HG03565 (cell line): ENCODE measurements at regions not wholly inside any gene's neighbourhood (a gene's known extent, or its start where the extent isn't known, plus 50 kb on each side); places are given as distances from the start of the nearest gene placed in this dataset.
"Not testable (repeated sequence)": the region's sequence is repeated elsewhere in the genome, so short reads cannot be mapped to it uniquely, and the experiment has no call there.

Experiments
- ATAC-seq: cut with Tn5 transposase; IDR thresholded peaks from one replicate; pipeline ENCODE4 v1.9.1; 2021; ENCODE audit warnings: mild to moderate bottlenecking, moderate library complexity; ENCODE audit not compliant: unreplicated experiment

DNA sequence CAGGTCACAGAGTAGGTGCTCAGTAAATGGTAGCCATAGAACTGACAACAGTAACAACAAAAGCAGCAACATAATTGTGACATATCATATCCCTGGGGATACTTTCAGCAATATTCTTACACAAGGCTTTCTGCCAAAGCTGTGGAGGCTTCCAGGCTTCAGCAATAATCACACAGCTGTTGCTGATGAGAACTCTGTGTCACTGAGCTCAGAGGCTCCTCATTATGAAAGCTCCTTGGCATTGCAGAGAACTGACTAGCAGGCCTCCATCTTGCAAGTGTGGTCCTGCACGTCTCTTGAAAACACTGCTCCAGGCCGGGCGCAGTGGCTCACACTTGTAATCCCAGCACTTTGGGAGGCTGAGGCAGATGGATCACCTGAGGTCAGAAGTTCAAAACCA, 97.3 kb upstream of the BTG1 start:
- ATAC-seq: no peak

- no peak for ATAC-seq
Measured at GRCh38 chr12:92237762-92238523, 92.3 kb upstream of the BTG1 start.

- no peak for ATAC-seq
Measured at GRCh38 chr12:92237262-92237661, 91.6 kb upstream of the BTG1 start.

GRCh38 chr12:92235703-92236472, 90.2 kb upstream of the BTG1 start:
- ATAC-seq: no peak

DNA sequence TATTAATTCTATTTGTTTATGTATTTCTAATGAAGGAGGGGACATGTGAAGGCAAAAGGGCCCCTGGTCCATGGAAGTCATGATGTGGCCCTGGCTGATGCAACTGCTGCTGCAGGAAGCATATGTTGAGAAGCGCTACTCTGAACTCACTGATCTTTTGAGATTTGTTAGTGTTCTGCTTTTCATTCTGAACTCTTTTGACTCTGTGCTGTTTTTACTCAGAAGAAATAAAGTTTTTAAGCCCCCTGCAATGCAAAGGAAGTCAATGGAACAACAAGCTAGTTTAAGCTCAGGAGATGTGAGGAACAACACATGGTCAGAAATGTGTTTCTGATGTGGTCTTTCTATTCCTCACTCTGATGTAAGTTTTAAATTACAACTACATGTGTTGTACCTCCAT, 88.9 kb upstream of the BTG1 start:
- ATAC-seq: no peak

- ATAC-seq: no peak
Measured at GRCh38 chr12:92233346-92234015, 87.8 kb upstream of the BTG1 start.

- ATAC-seq: not testable (repeated sequence)
Measured at GRCh38 chr12:92232371-92232932, 86.8 kb upstream of the BTG1 start.

DNA sequence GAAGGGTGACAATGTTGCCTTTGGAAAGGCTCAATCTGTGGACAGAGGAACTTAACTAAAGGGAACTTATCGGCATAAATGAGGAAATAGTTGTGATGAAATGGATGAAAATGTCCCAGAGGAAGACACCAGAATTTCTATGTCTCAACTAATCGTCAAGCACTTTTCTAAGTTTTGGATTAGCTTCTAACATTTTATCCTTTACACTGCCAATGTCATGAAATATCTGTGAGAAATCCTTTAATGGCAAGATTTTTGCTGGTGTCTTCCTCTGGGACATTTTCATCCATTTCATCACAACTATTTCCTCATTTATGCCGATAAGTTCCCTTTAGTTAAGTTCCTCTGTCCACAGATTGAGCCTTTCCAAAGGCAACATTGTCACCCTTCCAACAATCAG, 86.3 kb upstream of the BTG1 start:
- not testable (repeated sequence) for ATAC-seq

DNA sequence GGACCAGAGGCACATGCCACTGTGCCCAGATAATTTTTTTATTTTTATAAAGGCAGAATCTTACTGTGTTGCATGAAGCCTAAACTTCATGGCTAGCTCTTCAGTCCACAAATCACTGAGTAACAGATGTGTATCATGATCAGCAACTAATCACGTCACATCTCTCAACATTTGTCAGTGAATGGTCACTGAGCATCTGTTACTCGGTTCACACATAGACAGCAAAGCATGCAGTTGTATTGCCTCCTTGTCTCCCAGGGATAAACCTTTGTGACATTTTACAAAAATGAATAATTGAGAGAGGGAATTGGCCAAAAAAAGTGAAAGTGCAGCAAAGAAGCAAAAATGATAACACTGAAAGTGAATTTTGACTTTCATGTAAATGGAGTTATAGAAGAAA, 85.9 kb upstream of the BTG1 start:
- ATAC-seq: not testable (repeated sequence)

DNA sequence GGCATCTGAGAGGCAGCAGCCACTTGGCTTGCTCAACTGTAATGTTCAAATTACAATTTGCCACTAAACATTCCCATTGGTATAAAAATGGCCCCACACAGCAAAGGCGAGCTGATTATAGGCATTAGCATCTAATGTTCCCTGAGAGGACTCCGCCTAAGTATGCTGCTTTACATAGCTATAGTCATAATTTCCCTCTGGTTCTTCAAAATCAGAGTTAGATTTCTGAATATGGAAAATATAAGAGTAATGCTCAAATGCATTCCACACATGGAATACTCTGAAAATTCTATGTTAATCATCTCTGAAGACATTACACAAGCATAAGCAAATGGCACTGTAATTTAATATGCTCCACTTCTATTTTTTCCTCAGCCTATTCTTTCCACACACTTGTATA, 83.7 kb upstream of the BTG1 start:
- no peak for ATAC-seq

DNA sequence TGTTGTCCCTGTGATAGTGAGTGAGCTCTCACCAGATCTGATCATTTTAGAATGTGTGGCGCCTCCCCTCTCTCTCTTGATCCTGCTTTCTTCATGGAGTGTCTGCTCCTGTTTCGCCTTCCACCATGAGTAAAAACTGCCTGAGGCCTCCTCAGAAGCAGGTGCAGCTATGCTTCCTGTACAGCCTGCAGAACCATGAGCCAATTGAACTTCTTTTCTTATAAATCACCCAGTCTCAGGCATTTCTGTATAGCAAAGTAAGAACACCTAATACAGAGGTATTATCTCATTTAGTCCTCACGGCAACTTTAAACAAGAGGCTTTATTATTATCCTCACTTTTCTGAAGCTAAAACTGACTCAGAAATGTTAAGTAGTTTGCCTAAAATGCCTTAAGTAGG, 81.3 kb upstream of the BTG1 start:
- ATAC-seq: no peak

GRCh38 chr12:92226071-92226661, 80.5 kb upstream of the BTG1 start:
- no peak for ATAC-seq

DNA sequence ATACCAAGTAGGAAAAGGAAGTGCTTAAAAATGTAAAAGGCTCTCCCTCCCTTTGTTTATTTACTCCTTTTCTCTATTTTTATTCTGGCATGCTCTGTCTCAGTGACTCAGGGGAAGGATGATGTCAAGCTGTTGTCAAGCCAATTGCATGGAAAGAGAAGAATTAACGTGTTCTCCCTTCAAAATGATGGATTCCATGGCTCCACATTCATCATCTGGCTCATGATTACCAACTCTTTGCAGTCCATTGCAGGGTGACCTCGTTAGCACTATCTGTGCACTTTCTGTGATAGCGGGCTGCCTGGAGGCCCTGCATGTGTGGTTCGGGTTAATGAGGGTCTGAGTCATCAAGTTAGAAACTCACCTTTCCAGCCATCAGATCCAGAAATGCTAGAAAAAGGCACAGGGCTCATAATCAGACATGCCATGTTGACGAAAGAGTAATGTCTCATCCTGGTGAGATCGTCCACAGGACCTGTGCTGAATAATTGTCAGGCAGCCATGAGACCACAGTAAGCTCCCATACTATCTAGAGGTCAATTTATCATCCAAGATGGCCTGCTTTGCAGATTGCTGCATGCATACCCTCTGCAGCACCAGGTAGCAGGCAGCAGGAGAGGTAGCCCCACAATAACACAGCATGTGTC, 79.2 kb upstream of the BTG1 start:
- ATAC-seq: no peak

GRCh38 chr12:92223481-92223880, 77.8 kb upstream of the BTG1 start:
- ATAC-seq: no peak

DNA sequence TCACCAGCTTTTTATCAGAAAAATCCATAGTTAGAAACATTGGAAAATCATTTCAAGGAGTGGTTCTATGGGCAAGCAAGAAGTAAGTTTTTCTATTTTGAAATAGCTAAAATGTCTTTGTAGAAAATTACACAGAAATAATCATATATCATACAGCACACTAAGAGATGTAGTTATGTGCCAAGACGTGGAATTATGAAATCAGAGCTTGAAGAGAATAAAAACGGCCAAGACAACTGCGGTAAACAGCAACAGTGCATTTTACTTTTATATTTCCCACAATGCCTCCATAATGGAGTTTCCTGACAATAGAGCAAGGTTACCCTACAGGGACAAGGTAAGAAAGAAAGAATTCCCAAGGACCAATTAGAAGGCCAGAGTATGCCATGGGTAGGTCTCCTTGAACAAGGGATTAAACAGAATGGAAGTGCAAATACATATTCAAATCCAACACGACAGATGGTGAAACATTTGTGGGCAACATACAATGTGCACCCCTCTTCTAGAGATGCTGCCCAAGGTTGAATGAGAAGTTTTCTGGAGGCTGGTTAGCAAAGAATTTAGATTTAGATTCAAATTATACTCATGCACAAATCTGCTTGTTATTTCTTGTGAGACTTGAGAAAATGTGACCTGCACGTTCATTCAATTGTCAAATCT, 76.1 kb upstream of the BTG1 start:
- no peak for ATAC-seq

GRCh38 chr12:92218394-92219077, 72.9 kb upstream of the BTG1 start:
- no peak for ATAC-seq

- ATAC-seq: no peak
Measured at GRCh38 chr12:92216092-92216491, 70.4 kb upstream of the BTG1 start.

GRCh38 chr12:92215358-92215757, 69.7 kb upstream of the BTG1 start:
- ATAC-seq: no peak

DNA sequence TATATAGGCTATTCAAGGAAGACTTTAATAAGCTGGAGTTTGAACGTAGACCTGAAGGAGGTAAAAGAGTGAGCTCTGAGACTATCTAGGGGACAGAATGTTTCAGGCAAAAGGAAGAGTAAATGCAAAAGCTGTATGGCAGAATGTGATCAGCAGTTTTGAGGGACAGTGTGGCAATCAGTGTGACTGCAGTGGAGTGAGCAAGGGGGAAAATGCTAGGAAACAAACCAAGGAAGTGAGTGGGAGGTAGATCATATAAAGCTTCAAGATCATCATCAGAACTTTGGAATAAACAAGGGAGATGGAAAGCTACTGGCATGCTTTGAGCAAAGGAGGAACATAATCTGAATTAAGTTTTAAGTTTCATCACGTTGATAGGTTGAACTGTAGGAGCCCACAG, 67.5 kb upstream of the BTG1 start:
- no peak for ATAC-seq

DNA sequence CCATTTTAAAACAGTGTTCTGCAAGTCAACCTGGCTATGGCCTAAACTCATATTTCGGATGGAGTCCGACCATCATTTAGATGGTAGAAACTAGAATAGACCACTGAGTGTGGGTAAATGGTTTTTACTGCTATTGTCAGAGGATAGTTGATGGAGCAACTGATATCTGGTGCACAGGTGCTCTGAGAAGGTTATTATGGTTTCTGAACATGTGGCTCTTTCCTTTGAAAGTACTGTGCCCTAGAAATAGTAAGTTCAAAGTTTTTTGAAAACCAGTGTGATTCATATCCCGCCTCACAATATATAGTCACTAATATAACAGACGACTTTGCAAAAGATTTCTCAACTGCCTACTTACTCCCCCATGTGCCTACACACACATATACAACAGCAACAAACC, 64.4 kb upstream of the BTG1 start:
- peak; percentile 52 for ATAC-seq
